ENCODE measurements at regions not wholly inside any gene's neighbourhood (a gene's known extent, or its start where the extent isn't known, plus 50 kb on each side); places are given as distances from the start of the nearest gene placed in this dataset.
"Not testable (repeated sequence)": the region's sequence is repeated elsewhere in the genome, so short reads cannot be mapped to it uniquely, and the experiment has no call there.

GRCh38 chr3:177620073-177620472 is 422.8 kb upstream of the TBL1XR1 start:
- DNase-seq = no peak

GRCh38 chr3:177622520-177622919 is 425.2 kb upstream of the TBL1XR1 start:
- Histone ChIP-seq H3K27ac (no peak overlapping the region), H3K27me3 (no peaks in the 10 kb centered on the region), H3K36me3 (no peaks in the 10 kb centered on the region), H3K4me1 (peaks cover 0 to 31% (median 18%) of the 10 kb centered on the region in 4 donors), H3K9me3 (no peaks in the 10 kb centered on the region), H3K4me3 (no peak overlapping the region)
- no peak for TF ChIP-seq CTCF (IDR thresholded peaks at IDR 0.05)
- no peak for DNase-seq
- intact Hi-C loops (cut with DNase I; ENCODE audit: low total_unique reads) = no loop called here

More at GRCh38 chr3:177620073-177620472, 422.8 kb upstream of the TBL1XR1 start:
- peak overlapping the region; percentile 33 to 61 for H3K27ac ChIP-seq
- no peak overlapping the region for H3K4me3 ChIP-seq
- H3K4me1 ChIP-seq = peaks cover 0 to 36% (median 21%) of the 10 kb centered on the region in 4 donors
- H3K9me3 ChIP-seq = no peaks in the 10 kb centered on the region
- intact Hi-C loops (cut with DNase I; ENCODE audit: low total_unique reads) = no loop called here
- no peaks in the 10 kb centered on the region for H3K27me3 ChIP-seq
- no peaks in the 10 kb centered on the region for H3K36me3 ChIP-seq
- no peak for TF ChIP-seq CTCF (IDR thresholded peaks at IDR 0.05)

- no peaks in the 10 kb centered on the region for H3K9me3 ChIP-seq
- no peak overlapping the region for H3K27ac ChIP-seq
- no peak overlapping the region for H3K4me3 ChIP-seq
- intact Hi-C loops (cut with DNase I; ENCODE audit: low total_unique reads) = no loop called here
- no peak for TF ChIP-seq CTCF (IDR thresholded peaks at IDR 0.05)
- DNase-seq = no peak
- H3K36me3 ChIP-seq = no peaks in the 10 kb centered on the region
- peaks cover 0 to 31% (median 18%) of the 10 kb centered on the region in 4 donors for H3K4me1 ChIP-seq
- H3K27me3 ChIP-seq = no peaks in the 10 kb centered on the region
Observed at GRCh38 chr3:177622982-177623617, 425.8 kb upstream of the TBL1XR1 start.

GRCh38 chr3:177624528-177625495 is 427.5 kb upstream of the TBL1XR1 start:
- Histone ChIP-seq H3K36me3 (no peaks in the 10 kb centered on the region), H3K27ac (no peak overlapping the region), H3K4me1 (peaks cover 0 to 16% (median 8%) of the 10 kb centered on the region in 4 donors), H3K4me3 (no peak overlapping the region), H3K27me3 (no peaks in the 10 kb centered on the region), H3K9me3 (no peaks in the 10 kb centered on the region)
- no peak for DNase-seq
- intact Hi-C loops (cut with DNase I; ENCODE audit: low total_unique reads) = no loop called here
- TF ChIP-seq CTCF (IDR thresholded peaks at IDR 0.05) = no peak

GRCh38 chr3:177626045-177626444 is 428.8 kb upstream of the TBL1XR1 start:
- H3K9me3 ChIP-seq = no peaks in the 10 kb centered on the region
- H3K36me3 ChIP-seq = no peaks in the 10 kb centered on the region

GRCh38 chr3:177628095-177628719 is 430.9 kb upstream of the TBL1XR1 start:
- H3K9me3 ChIP-seq; intact Hi-C loops (cut with DNase I; ENCODE audit: low total_unique reads); H3K27me3 ChIP-seq; H3K27ac ChIP-seq; DNase-seq; H3K36me3 ChIP-seq; H3K4me1 ChIP-seq; H3K4me3 ChIP-seq: not testable (repeated sequence)

More at GRCh38 chr3:177626045-177626444, 428.8 kb upstream of the TBL1XR1 start:
- TF ChIP-seq CTCF (IDR thresholded peaks at IDR 0.05) = no peak
- Histone ChIP-seq H3K4me3 (no peak overlapping the region), H3K27me3 (no peaks in the 10 kb centered on the region), H3K27ac (no peak overlapping the region), H3K4me1 (peaks cover 0 to 13% (median 5%) of the 10 kb centered on the region in 4 donors)
- intact Hi-C loops (cut with DNase I; ENCODE audit: low total_unique reads) = no loop called here
- DNase-seq = no peak
